Hepatocyte (in vitro differentiated cells): ENCODE measurements at regions not wholly inside any gene's neighbourhood (a gene's known extent, or its start where the extent isn't known, plus 50 kb on each side); places are given as distances from the start of the nearest gene placed in this dataset.

ENCODE experiments used
- EZH2 ChIP-seq: fragments of 200-600 bp; sonication (generic); IDR thresholded peaks from 2 replicates; pipeline ENCODE4 v1.6.1; 2016; ENCODE audit warnings: antibody characterized with exemption, mild to moderate bottlenecking, borderline replicate concordance
- EZH2phosphoT487 ChIP-seq: fragments of 200-600 bp; sonication (generic); IDR thresholded peaks from one replicate; pipeline ENCODE4 v1.6.1; 2018; ENCODE audit warnings: antibody characterized with exemption, mild to moderate bottlenecking, low read depth, moderate library complexity; ENCODE audit not compliant: unreplicated experiment, severe bottlenecking
- TF ChIP-seq, protein P1 (sequence below): fragments of 200-600 bp; sonication (generic); IDR thresholded peaks from 2 replicates; pipeline ENCODE4 v1.5.1; 2016; ENCODE audit warnings: antibody characterized with exemption, mild to moderate bottlenecking; ENCODE audit not compliant: poor library complexity

DNA sequence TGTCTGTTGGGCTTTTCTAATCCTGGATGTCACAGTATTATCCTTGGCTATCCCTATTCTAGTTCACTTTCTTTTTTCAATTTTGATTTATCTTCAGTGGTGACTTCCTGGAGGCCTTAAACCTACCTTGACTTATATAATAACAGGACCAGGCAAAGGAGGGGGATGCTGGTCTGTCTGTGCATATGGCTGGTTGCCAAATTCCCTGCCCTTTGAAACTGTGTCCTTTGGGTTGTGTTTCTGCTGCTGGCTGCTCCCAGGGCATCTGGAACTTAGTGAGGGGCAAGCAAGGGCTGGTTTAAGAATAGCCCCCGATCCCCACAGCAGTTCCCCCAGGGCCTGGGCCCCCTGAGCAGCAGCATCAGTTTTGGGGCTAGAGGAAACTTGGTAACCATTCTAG lies 96.0 kb upstream of the MAX start:
- no peak for TF ChIP-seq EZH2
- TF ChIP-seq EZH2phosphoT487, result no peak
- TF ChIP-seq, protein P1, sequence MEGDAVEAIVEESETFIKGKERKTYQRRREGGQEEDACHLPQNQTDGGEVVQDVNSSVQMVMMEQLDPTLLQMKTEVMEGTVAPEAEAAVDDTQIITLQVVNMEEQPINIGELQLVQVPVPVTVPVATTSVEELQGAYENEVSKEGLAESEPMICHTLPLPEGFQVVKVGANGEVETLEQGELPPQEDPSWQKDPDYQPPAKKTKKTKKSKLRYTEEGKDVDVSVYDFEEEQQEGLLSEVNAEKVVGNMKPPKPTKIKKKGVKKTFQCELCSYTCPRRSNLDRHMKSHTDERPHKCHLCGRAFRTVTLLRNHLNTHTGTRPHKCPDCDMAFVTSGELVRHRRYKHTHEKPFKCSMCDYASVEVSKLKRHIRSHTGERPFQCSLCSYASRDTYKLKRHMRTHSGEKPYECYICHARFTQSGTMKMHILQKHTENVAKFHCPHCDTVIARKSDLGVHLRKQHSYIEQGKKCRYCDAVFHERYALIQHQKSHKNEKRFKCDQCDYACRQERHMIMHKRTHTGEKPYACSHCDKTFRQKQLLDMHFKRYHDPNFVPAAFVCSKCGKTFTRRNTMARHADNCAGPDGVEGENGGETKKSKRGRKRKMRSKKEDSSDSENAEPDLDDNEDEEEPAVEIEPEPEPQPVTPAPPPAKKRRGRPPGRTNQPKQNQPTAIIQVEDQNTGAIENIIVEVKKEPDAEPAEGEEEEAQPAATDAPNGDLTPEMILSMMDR, result no peak
